ENCODE measurements at regions not wholly inside any gene's neighbourhood (a gene's known extent, or its start where the extent isn't known, plus 50 kb on each side); places are given as distances from the start of the nearest gene placed in this dataset.

GRCh38 chr5:159713254-159713653 is 203.0 kb upstream of the ADRA1B start:
- H3K4me1 ChIP-seq (ENCODE audit: control insufficient read depth, insufficient read depth, low read length) = no peaks in the 10 kb centered on the region
- H3K27ac ChIP-seq (ENCODE audit: low read length) = no peak overlapping the region
- H3K27me3 ChIP-seq (ENCODE audit: control insufficient read depth in 1 of 2, insufficient read depth in 2 of 2, low read length in 2 of 2) = no peaks in the 10 kb centered on the region
- H3K9ac ChIP-seq (ENCODE audit: low read length in 2 of 2) = no peak overlapping the region
- peaks cover 0 to 2% of the 10 kb centered on the region in 2 donors for H3K9me3 ChIP-seq (ENCODE audit: control insufficient read depth in 2 of 2, low read length in 2 of 2)
- H3K36me3 ChIP-seq (ENCODE audit: control insufficient read depth in 2 of 2, insufficient read depth in 2 of 2, low read length in 2 of 2) = no peaks in the 10 kb centered on the region
- H3K4me3 ChIP-seq (ENCODE audit: low read length in 2 of 2) = no peak overlapping the region

- peaks cover 0 to 2% of the 10 kb centered on the region in 2 donors for H3K9me3 ChIP-seq (ENCODE audit: control insufficient read depth in 2 of 2, low read length in 2 of 2)
- H3K4me3 ChIP-seq (ENCODE audit: low read length in 2 of 2) = no peak overlapping the region
- no peak overlapping the region for H3K9ac ChIP-seq (ENCODE audit: low read length in 2 of 2)
- H3K4me1 ChIP-seq (ENCODE audit: control insufficient read depth, insufficient read depth, low read length) = no peaks in the 10 kb centered on the region
- H3K27ac ChIP-seq (ENCODE audit: low read length) = no peak overlapping the region
- H3K27me3 ChIP-seq (ENCODE audit: control insufficient read depth in 1 of 2, insufficient read depth in 2 of 2, low read length in 2 of 2) = no peaks in the 10 kb centered on the region
- H3K36me3 ChIP-seq (ENCODE audit: control insufficient read depth in 2 of 2, insufficient read depth in 2 of 2, low read length in 2 of 2) = no peaks in the 10 kb centered on the region
Observed at GRCh38 chr5:159713773-159714172, 202.5 kb upstream of the ADRA1B start.

- no peaks in the 10 kb centered on the region for H3K4me1 ChIP-seq (ENCODE audit: control insufficient read depth, insufficient read depth, low read length)
- no peak overlapping the region for H3K27ac ChIP-seq (ENCODE audit: low read length)
- no peaks in the 10 kb centered on the region for H3K9me3 ChIP-seq (ENCODE audit: control insufficient read depth in 2 of 2, low read length in 2 of 2)
- H3K36me3 ChIP-seq (ENCODE audit: control insufficient read depth in 2 of 2, insufficient read depth in 2 of 2, low read length in 2 of 2) = no peaks in the 10 kb centered on the region
- no peak overlapping the region for H3K9ac ChIP-seq (ENCODE audit: low read length in 2 of 2)
- H3K4me3 ChIP-seq (ENCODE audit: low read length in 2 of 2) = no peak overlapping the region
- H3K27me3 ChIP-seq (ENCODE audit: control insufficient read depth in 1 of 2, insufficient read depth in 2 of 2, low read length in 2 of 2) = no peaks in the 10 kb centered on the region
Observed at GRCh38 chr5:159725475-159725874, 190.8 kb upstream of the ADRA1B start.

- Histone ChIP-seq H3K36me3 (ENCODE audit: control insufficient read depth in 2 of 2, insufficient read depth in 2 of 2, low read length in 2 of 2) (no peaks in the 10 kb centered on the region), H3K27me3 (ENCODE audit: control insufficient read depth in 1 of 2, insufficient read depth in 2 of 2, low read length in 2 of 2) (no peaks in the 10 kb centered on the region), H3K9ac (ENCODE audit: low read length in 2 of 2) (no peak overlapping the region), H3K27ac (ENCODE audit: low read length) (no peak overlapping the region), H3K9me3 (ENCODE audit: control insufficient read depth in 2 of 2, low read length in 2 of 2) (no peaks in the 10 kb centered on the region), H3K4me3 (ENCODE audit: low read length in 2 of 2) (no peak overlapping the region), H3K4me1 (ENCODE audit: control insufficient read depth, insufficient read depth, low read length) (no peaks in the 10 kb centered on the region)
Observed at GRCh38 chr5:159727167-159727566, 189.1 kb upstream of the ADRA1B start.

- Histone ChIP-seq H3K9ac (ENCODE audit: low read length in 2 of 2) (no peak overlapping the region), H3K27ac (ENCODE audit: low read length) (no peak overlapping the region), H3K36me3 (ENCODE audit: control insufficient read depth in 2 of 2, insufficient read depth in 2 of 2, low read length in 2 of 2) (no peaks in the 10 kb centered on the region), H3K4me1 (ENCODE audit: control insufficient read depth, insufficient read depth, low read length) (no peaks in the 10 kb centered on the region), H3K27me3 (ENCODE audit: control insufficient read depth in 1 of 2, insufficient read depth in 2 of 2, low read length in 2 of 2) (no peaks in the 10 kb centered on the region), H3K9me3 (ENCODE audit: control insufficient read depth in 2 of 2, low read length in 2 of 2) (no peaks in the 10 kb centered on the region), H3K4me3 (ENCODE audit: low read length in 2 of 2) (no peak overlapping the region)
Observed at GRCh38 chr5:159730285-159730684, 186.0 kb upstream of the ADRA1B start.

GRCh38 chr5:159732220-159732619 is 184.1 kb upstream of the ADRA1B start:
- Histone ChIP-seq H3K27ac (ENCODE audit: low read length) (no peak overlapping the region), H3K9ac (ENCODE audit: low read length in 2 of 2) (no peak overlapping the region), H3K4me1 (ENCODE audit: control insufficient read depth, insufficient read depth, low read length) (no peaks in the 10 kb centered on the region), H3K4me3 (ENCODE audit: low read length in 2 of 2) (no peak overlapping the region), H3K27me3 (ENCODE audit: control insufficient read depth in 1 of 2, insufficient read depth in 2 of 2, low read length in 2 of 2) (no peaks in the 10 kb centered on the region), H3K36me3 (ENCODE audit: control insufficient read depth in 2 of 2, insufficient read depth in 2 of 2, low read length in 2 of 2) (no peaks in the 10 kb centered on the region), H3K9me3 (ENCODE audit: control insufficient read depth in 2 of 2, low read length in 2 of 2) (no peaks in the 10 kb centered on the region)

- no peaks in the 10 kb centered on the region for H3K9me3 ChIP-seq (ENCODE audit: control insufficient read depth in 2 of 2, low read length in 2 of 2)
Observed at GRCh38 chr5:159734366-159734765, 181.9 kb upstream of the ADRA1B start.

GRCh38 chr5:159735036-159735435 is 181.2 kb upstream of the ADRA1B start:
- H3K9ac ChIP-seq (ENCODE audit: low read length in 2 of 2) = no peak overlapping the region
- H3K4me3 ChIP-seq (ENCODE audit: low read length in 2 of 2) = no peak overlapping the region
- no peaks in the 10 kb centered on the region for H3K9me3 ChIP-seq (ENCODE audit: control insufficient read depth in 2 of 2, low read length in 2 of 2)
- no peaks in the 10 kb centered on the region for H3K27me3 ChIP-seq (ENCODE audit: control insufficient read depth in 1 of 2, insufficient read depth in 2 of 2, low read length in 2 of 2)
- no peaks in the 10 kb centered on the region for H3K36me3 ChIP-seq (ENCODE audit: control insufficient read depth in 2 of 2, insufficient read depth in 2 of 2, low read length in 2 of 2)
- H3K4me1 ChIP-seq (ENCODE audit: control insufficient read depth, insufficient read depth, low read length) = no peaks in the 10 kb centered on the region
- no peak overlapping the region for H3K27ac ChIP-seq (ENCODE audit: low read length)

More at GRCh38 chr5:159734366-159734765, 181.9 kb upstream of the ADRA1B start:
- no peak overlapping the region for H3K27ac ChIP-seq (ENCODE audit: low read length)
- H3K27me3 ChIP-seq (ENCODE audit: control insufficient read depth in 1 of 2, insufficient read depth in 2 of 2, low read length in 2 of 2) = no peaks in the 10 kb centered on the region
- H3K4me1 ChIP-seq (ENCODE audit: control insufficient read depth, insufficient read depth, low read length) = no peaks in the 10 kb centered on the region
- H3K4me3 ChIP-seq (ENCODE audit: low read length in 2 of 2) = no peak overlapping the region
- H3K9ac ChIP-seq (ENCODE audit: low read length in 2 of 2) = no peak overlapping the region
- H3K36me3 ChIP-seq (ENCODE audit: control insufficient read depth in 2 of 2, insufficient read depth in 2 of 2, low read length in 2 of 2) = no peaks in the 10 kb centered on the region

GRCh38 chr5:159735749-159736660 is 180.3 kb upstream of the ADRA1B start:
- Histone ChIP-seq H3K9ac (ENCODE audit: low read length in 2 of 2) (no peak overlapping the region), H3K9me3 (ENCODE audit: control insufficient read depth in 2 of 2, low read length in 2 of 2) (no peaks in the 10 kb centered on the region), H3K27ac (ENCODE audit: low read length) (no peak overlapping the region), H3K27me3 (ENCODE audit: control insufficient read depth in 1 of 2, insufficient read depth in 2 of 2, low read length in 2 of 2) (no peaks in the 10 kb centered on the region), H3K4me3 (ENCODE audit: low read length in 2 of 2) (no peak overlapping the region), H3K4me1 (ENCODE audit: control insufficient read depth, insufficient read depth, low read length) (no peaks in the 10 kb centered on the region), H3K36me3 (ENCODE audit: control insufficient read depth in 2 of 2, insufficient read depth in 2 of 2, low read length in 2 of 2) (no peaks in the 10 kb centered on the region)

GRCh38 chr5:159736844-159737243 is 179.4 kb upstream of the ADRA1B start:
- Histone ChIP-seq H3K4me3 (ENCODE audit: low read length in 2 of 2) (no peak overlapping the region), H3K27ac (ENCODE audit: low read length) (no peak overlapping the region), H3K36me3 (ENCODE audit: control insufficient read depth in 2 of 2, insufficient read depth in 2 of 2, low read length in 2 of 2) (no peaks in the 10 kb centered on the region), H3K9me3 (ENCODE audit: control insufficient read depth in 2 of 2, low read length in 2 of 2) (no peaks in the 10 kb centered on the region), H3K27me3 (ENCODE audit: control insufficient read depth in 1 of 2, insufficient read depth in 2 of 2, low read length in 2 of 2) (no peaks in the 10 kb centered on the region), H3K4me1 (ENCODE audit: control insufficient read depth, insufficient read depth, low read length) (no peaks in the 10 kb centered on the region), H3K9ac (ENCODE audit: low read length in 2 of 2) (no peak overlapping the region)

- H3K36me3 ChIP-seq (ENCODE audit: control insufficient read depth in 2 of 2, insufficient read depth in 2 of 2, low read length in 2 of 2) = no peaks in the 10 kb centered on the region
- no peaks in the 10 kb centered on the region for H3K4me1 ChIP-seq (ENCODE audit: control insufficient read depth, insufficient read depth, low read length)
- no peak overlapping the region for H3K27ac ChIP-seq (ENCODE audit: low read length)
- no peaks in the 10 kb centered on the region for H3K27me3 ChIP-seq (ENCODE audit: control insufficient read depth in 1 of 2, insufficient read depth in 2 of 2, low read length in 2 of 2)
- peaks cover 0 to 2% of the 10 kb centered on the region in 2 donors for H3K9me3 ChIP-seq (ENCODE audit: control insufficient read depth in 2 of 2, low read length in 2 of 2)
- no peak overlapping the region for H3K4me3 ChIP-seq (ENCODE audit: low read length in 2 of 2)
- H3K9ac ChIP-seq (ENCODE audit: low read length in 2 of 2) = no peak overlapping the region
Observed at GRCh38 chr5:159737263-159737662, 179.0 kb upstream of the ADRA1B start.

All from stomach smooth muscle (tissue), 2 donors.